ENCODE measurements at regions not wholly inside any gene's neighbourhood (a gene's known extent, or its start where the extent isn't known, plus 50 kb on each side); places are given as distances from the start of the nearest gene placed in this dataset.

DNA sequence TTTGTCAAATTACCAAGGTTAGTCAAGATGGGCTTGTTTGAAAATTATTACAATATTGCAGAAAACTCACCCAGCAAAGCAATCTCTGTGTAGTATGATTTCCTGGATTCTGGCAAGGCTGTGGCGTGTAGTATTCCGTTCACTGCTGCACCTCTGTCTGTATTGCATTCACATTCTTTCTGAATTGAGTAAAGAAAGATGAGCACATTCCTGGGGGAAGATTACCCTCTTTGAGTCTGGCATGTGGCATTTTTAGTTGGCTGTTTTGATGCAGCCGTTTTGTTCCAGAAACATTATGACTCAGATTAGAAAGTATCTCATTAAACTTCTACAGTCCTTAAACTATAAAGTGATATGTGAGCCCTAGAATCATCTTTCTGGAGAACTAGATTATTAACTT is 197.7 kb downstream of the TENT4A start:
- no peak for ATAC-seq
- no peak for TF ChIP-seq TOX (CRISPR knock-in tag; IDR thresholded peaks at IDR 0.05; ENCODE audit: borderline replicate concordance)
- no peak for TF ChIP-seq CSDC2 (CRISPR knock-in tag; IDR thresholded peaks at IDR 0.05)
- no peak for TF ChIP-seq ZNF70 (CRISPR knock-in tag; IDR thresholded peaks at IDR 0.05)
- no peak for TF ChIP-seq ESRRG (CRISPR knock-in tag; IDR thresholded peaks at IDR 0.05)
- TF ChIP-seq, protein P1, sequence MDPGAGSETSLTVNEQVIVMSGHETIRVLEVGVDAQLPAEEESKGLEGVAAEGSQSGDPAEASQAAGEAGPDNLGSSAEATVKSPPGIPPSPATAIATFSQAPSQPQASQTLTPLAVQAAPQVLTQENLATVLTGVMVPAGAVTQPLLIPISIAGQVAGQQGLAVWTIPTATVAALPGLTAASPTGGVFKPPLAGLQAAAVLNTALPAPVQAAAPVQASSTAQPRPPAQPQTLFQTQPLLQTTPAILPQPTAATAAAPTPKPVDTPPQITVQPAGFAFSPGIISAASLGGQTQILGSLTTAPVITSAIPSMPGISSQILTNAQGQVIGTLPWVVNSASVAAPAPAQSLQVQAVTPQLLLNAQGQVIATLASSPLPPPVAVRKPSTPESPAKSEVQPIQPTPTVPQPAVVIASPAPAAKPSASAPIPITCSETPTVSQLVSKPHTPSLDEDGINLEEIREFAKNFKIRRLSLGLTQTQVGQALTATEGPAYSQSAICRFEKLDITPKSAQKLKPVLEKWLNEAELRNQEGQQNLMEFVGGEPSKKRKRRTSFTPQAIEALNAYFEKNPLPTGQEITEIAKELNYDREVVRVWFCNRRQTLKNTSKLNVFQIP (CRISPR knock-in tag; IDR thresholded peaks at IDR 0.05; ENCODE audit: borderline replicate concordance, low read depth): no peak
- no peak for TF ChIP-seq ZNF8 (CRISPR knock-in tag; IDR thresholded peaks at IDR 0.05)
- TF ChIP-seq PPARA (CRISPR knock-in tag; IDR thresholded peaks at IDR 0.05; ENCODE audit: borderline replicate concordance): no peak
- no peak for TF ChIP-seq ISL1 (CRISPR knock-in tag; IDR thresholded peaks at IDR 0.05)
- no peak for TF ChIP-seq TCF4 (CRISPR knock-in tag; IDR thresholded peaks at IDR 0.05; ENCODE audit: borderline replicate concordance)
- no peak for TF ChIP-seq ZC3H10 (CRISPR knock-in tag; IDR thresholded peaks at IDR 0.05)
- TF ChIP-seq ZNF565 (CRISPR knock-in tag; conservative IDR thresholded peaks at IDR 0.05; ENCODE audit: low read depth): no peak
- no peak for TF ChIP-seq BACH2 (CRISPR knock-in tag; IDR thresholded peaks at IDR 0.05; ENCODE audit: borderline replicate concordance)

DNA sequence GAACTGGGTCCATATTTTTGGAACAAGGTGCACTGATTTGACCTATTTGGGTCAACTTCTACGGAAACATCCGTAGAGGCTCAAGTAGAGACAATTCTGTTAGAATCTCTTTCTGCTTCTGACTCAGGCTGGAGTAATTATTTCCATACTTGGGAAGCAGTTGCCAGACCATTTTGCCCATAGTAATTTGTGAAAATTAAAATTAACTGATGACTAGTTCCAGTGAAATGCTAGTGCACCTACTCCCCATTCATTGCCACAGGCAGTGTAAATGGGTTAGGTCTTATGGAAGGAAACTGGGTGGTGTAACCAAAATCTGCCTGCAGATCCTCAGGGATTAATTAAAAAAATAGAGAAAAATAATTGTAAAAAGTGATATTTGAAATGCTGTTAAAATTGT is 201.1 kb downstream of the TENT4A start:
- ATAC-seq: no peak
- no peak for TF ChIP-seq GLIS3 (CRISPR knock-in tag; IDR thresholded peaks at IDR 0.05)
- TF ChIP-seq ZNF8 (CRISPR knock-in tag; IDR thresholded peaks at IDR 0.05): no peak
- no peak for TF ChIP-seq ARNTL (CRISPR knock-in tag; IDR thresholded peaks at IDR 0.05; ENCODE audit: borderline replicate concordance, low read depth)
- no peak for TF ChIP-seq ZFP3 (CRISPR knock-in tag; IDR thresholded peaks at IDR 0.05)
- no peak for TF ChIP-seq TOX (CRISPR knock-in tag; IDR thresholded peaks at IDR 0.05; ENCODE audit: borderline replicate concordance)
- no peak for TF ChIP-seq SNAI2 (CRISPR knock-in tag; IDR thresholded peaks at IDR 0.05)
- no peak for TF ChIP-seq ZC3H10 (CRISPR knock-in tag; IDR thresholded peaks at IDR 0.05)
- no peak for TF ChIP-seq TSHZ2 (CRISPR knock-in tag; IDR thresholded peaks at IDR 0.05)
- TF ChIP-seq, protein P2, sequence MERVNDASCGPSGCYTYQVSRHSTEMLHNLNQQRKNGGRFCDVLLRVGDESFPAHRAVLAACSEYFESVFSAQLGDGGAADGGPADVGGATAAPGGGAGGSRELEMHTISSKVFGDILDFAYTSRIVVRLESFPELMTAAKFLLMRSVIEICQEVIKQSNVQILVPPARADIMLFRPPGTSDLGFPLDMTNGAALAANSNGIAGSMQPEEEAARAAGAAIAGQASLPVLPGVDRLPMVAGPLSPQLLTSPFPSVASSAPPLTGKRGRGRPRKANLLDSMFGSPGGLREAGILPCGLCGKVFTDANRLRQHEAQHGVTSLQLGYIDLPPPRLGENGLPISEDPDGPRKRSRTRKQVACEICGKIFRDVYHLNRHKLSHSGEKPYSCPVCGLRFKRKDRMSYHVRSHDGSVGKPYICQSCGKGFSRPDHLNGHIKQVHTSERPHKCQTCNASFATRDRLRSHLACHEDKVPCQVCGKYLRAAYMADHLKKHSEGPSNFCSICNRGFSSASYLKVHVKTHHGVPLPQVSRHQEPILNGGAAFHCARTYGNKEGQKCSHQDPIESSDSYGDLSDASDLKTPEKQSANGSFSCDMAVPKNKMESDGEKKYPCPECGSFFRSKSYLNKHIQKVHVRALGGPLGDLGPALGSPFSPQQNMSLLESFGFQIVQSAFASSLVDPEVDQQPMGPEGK (CRISPR knock-in tag; IDR thresholded peaks at IDR 0.05; ENCODE audit: borderline replicate concordance): no peak
- TF ChIP-seq TCF4 (CRISPR knock-in tag; IDR thresholded peaks at IDR 0.05; ENCODE audit: borderline replicate concordance): no peak
- TF ChIP-seq, protein P1 (CRISPR knock-in tag; IDR thresholded peaks at IDR 0.05; ENCODE audit: borderline replicate concordance, low read depth): no peak

GRCh38 chr5:6915574-6915973 is 202.3 kb downstream of the TENT4A start:
- no peak for ATAC-seq

More at GRCh38 chr5:6915574-6915973, 202.3 kb downstream of the TENT4A start:
- TF ChIP-seq ZFP30 (CRISPR knock-in tag; IDR thresholded peaks at IDR 0.05) (no peak), SNAI2 (CRISPR knock-in tag; IDR thresholded peaks at IDR 0.05) (no peak), ARNTL (CRISPR knock-in tag; IDR thresholded peaks at IDR 0.05; ENCODE audit: borderline replicate concordance, low read depth) (no peak), RARB (CRISPR knock-in tag; IDR thresholded peaks at IDR 0.05) (no peak), ESRRG (CRISPR knock-in tag; IDR thresholded peaks at IDR 0.05) (no peak)
- TF ChIP-seq, protein P3, sequence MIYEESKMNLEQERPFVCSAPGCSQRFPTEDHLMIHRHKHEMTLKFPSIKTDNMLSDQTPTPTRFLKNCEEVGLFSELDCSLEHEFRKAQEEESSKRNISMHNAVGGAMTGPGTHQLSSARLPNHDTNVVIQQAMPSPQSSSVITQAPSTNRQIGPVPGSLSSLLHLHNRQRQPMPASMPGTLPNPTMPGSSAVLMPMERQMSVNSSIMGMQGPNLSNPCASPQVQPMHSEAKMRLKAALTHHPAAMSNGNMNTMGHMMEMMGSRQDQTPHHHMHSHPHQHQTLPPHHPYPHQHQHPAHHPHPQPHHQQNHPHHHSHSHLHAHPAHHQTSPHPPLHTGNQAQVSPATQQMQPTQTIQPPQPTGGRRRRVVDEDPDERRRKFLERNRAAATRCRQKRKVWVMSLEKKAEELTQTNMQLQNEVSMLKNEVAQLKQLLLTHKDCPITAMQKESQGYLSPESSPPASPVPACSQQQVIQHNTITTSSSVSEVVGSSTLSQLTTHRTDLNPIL (CRISPR knock-in tag; IDR thresholded peaks at IDR 0.05; ENCODE audit: low read depth): no peak
- TF ChIP-seq, protein P4, sequence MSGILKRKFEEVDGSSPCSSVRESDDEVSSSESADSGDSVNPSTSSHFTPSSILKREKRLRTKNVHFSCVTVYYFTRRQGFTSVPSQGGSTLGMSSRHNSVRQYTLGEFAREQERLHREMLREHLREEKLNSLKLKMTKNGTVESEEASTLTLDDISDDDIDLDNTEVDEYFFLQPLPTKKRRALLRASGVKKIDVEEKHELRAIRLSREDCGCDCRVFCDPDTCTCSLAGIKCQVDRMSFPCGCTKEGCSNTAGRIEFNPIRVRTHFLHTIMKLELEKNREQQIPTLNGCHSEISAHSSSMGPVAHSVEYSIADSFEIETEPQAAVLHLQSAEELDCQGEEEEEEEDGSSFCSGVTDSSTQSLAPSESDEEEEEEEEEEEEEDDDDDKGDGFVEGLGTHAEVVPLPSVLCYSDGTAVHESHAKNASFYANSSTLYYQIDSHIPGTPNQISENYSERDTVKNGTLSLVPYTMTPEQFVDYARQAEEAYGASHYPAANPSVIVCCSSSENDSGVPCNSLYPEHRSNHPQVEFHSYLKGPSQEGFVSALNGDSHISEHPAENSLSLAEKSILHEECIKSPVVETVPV (CRISPR knock-in tag; IDR thresholded peaks at IDR 0.05): no peak
- TF ChIP-seq, protein P2 (CRISPR knock-in tag; IDR thresholded peaks at IDR 0.05; ENCODE audit: borderline replicate concordance): no peak
